Testis (tissue), 2 donors: ENCODE measurements at regions not wholly inside any gene's neighbourhood (a gene's known extent, or its start where the extent isn't known, plus 50 kb on each side); places are given as distances from the start of the nearest gene placed in this dataset.

Experiments used
- POLR2A ChIP-seq: fragments of 450-650 bp; IDR thresholded peaks from one replicate; pipeline ENCODE4 v1.6.1; 2017; ENCODE audit warnings: antibody characterized with exemption, mild to moderate bottlenecking, moderate library complexity
- TF ChIP-seq, protein P1 (sequence below), 3 experiments: fragments of 450-650 bp in 2 of 3; fragments of 200-600 bp in 1 of 3; sonication (generic) in 1 of 3; IDR thresholded peaks; one replicate each; pipeline ENCODE4 v1.5.1; 2016 to 2019; ENCODE audit warnings: antibody characterized with exemption in 3 of 3, mild to moderate bottlenecking in 2 of 3, moderate library complexity in 1 of 3

DNA sequence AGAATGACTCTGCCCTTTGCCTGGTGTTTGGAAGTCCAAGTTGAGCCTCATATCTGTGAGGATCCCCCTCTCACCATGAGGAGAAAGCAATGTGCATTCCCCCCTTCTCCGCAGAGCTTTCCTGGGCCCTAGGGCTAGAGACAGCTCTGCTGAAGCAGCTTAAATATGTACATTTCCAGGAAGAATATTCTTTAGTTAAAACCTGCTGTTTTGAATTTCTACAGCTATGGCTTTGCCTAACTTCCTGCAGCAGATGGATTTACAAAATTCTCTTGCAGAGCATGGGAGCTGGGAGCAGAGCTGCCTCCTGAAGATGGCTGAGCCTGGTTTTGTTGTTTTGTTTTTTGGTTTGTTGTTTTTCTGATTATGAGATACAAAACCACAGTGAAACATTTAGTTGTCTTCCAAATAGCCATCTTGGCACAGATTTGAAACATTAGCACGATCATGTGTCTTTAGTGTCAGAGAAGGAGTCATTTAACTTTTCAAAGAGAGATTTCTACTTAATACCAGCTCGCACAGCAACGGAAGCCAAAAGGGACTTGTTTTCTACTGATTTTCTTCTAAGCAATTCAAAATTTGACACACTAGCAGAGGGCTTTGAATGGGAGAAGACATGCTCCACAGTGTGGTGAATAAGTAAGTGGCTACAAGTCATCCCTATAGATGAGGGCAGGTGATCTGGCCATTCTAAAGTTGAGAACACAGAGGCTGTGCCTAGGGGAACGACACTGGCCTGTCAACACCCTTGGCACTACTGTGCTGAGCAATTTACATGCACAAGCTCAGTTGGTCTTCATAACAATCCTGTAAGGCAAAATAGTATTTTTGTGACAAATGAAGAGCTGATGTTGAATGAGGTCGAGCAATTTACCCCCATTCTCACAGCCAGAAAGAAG lies 222.6 kb downstream of the MREG start:
- TF ChIP-seq, protein P1, sequence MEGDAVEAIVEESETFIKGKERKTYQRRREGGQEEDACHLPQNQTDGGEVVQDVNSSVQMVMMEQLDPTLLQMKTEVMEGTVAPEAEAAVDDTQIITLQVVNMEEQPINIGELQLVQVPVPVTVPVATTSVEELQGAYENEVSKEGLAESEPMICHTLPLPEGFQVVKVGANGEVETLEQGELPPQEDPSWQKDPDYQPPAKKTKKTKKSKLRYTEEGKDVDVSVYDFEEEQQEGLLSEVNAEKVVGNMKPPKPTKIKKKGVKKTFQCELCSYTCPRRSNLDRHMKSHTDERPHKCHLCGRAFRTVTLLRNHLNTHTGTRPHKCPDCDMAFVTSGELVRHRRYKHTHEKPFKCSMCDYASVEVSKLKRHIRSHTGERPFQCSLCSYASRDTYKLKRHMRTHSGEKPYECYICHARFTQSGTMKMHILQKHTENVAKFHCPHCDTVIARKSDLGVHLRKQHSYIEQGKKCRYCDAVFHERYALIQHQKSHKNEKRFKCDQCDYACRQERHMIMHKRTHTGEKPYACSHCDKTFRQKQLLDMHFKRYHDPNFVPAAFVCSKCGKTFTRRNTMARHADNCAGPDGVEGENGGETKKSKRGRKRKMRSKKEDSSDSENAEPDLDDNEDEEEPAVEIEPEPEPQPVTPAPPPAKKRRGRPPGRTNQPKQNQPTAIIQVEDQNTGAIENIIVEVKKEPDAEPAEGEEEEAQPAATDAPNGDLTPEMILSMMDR (IDR thresholded peaks at IDR 0.05), result no peak
- TF ChIP-seq POLR2A, result no peak
